GM12865 (cell line): ENCODE measurements at regions not wholly inside any gene's neighbourhood (a gene's known extent, or its start where the extent isn't known, plus 50 kb on each side); places are given as distances from the start of the nearest gene placed in this dataset.

Source experiments
- DNase-seq: peaks from one replicate; pipeline ENCODE4 v3.0.0; 2010; ENCODE audit warnings: low read depth
- H3K4me3 ChIP-seq: 2 replicates; pipeline ENCODE4 v1.5.1; 2011; ENCODE audit warnings: mild to moderate bottlenecking, low read depth, low read length, control low read depth
- CTCF ChIP-seq: IDR thresholded peaks from 2 replicates; pipeline ENCODE4 v1.5.1; 2011; ENCODE audit warnings: low read length, control low read depth, low read depth, inconsistent platforms; ENCODE audit not compliant: insufficient read depth; ENCODE audit errors: missing control alignments

GRCh38 chr7:145347271-145347670 lies 511.4 kb upstream of the TPK1 start:
- no peak for TF ChIP-seq CTCF
- DNase-seq = no peak
- H3K4me3 ChIP-seq = no peak overlapping the region

GRCh38 chr7:145339319-145339718 lies 503.5 kb upstream of the TPK1 start:
- no peak overlapping the region for H3K4me3 ChIP-seq
- TF ChIP-seq CTCF = no peak
- DNase-seq = no peak

GRCh38 chr7:145331522-145331921 lies 495.7 kb upstream of the TPK1 start:
- H3K4me3 ChIP-seq = no peak overlapping the region
- TF ChIP-seq CTCF = no peak
- no peak for DNase-seq

GRCh38 chr7:145331076-145331475 lies 495.2 kb upstream of the TPK1 start:
- no peak for TF ChIP-seq CTCF
- DNase-seq = no peak
- H3K4me3 ChIP-seq = no peak overlapping the region

- no peak for DNase-seq
- no peak overlapping the region for H3K4me3 ChIP-seq
- TF ChIP-seq CTCF = no peak
These were observed 491.8 kb upstream of the TPK1 start for GRCh38 chr7:145327646-145328045.

GRCh38 chr7:145324081-145324480 lies 488.2 kb upstream of the TPK1 start:
- peak; percentile 1 for DNase-seq
- TF ChIP-seq CTCF = no peak
- no peak overlapping the region for H3K4me3 ChIP-seq

- no peak for DNase-seq
- H3K4me3 ChIP-seq = no peak overlapping the region
- TF ChIP-seq CTCF = no peak
These were observed 477.7 kb upstream of the TPK1 start for GRCh38 chr7:145313551-145313950.
